ENCODE measurements at regions not wholly inside any gene's neighbourhood (a gene's known extent, or its start where the extent isn't known, plus 50 kb on each side); places are given as distances from the start of the nearest gene placed in this dataset.

DNA sequence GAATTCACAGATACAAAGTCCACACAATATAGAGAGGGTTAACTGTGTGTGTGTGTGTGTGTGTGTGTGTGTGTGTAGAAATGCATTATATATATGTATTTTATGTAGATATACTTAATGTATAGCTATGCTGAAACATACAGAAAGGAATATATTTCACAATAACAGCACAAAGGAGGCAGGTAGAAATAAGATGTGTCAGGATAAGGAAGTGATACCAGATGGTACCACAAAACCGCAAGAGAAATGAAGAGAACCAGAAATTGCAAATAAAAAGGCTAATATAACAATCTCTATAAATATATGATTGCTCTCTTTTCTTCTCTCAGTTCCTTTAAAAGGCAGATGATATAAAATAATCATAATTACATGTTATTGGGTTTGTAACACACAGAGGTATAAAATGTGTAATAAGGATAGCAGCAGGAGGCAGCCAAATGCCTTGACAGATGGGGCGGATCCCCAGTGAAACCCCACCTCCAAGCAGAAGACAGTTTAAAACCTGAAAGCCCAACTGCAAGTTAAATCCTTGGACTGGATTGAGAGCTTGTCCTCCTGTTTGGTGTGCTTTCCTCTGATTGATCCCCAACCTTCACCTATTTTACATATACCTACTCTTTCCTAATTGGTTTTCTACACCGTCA lies 365.4 kb upstream of the C16orf82 start:
- TF ChIP-seq, protein P1, sequence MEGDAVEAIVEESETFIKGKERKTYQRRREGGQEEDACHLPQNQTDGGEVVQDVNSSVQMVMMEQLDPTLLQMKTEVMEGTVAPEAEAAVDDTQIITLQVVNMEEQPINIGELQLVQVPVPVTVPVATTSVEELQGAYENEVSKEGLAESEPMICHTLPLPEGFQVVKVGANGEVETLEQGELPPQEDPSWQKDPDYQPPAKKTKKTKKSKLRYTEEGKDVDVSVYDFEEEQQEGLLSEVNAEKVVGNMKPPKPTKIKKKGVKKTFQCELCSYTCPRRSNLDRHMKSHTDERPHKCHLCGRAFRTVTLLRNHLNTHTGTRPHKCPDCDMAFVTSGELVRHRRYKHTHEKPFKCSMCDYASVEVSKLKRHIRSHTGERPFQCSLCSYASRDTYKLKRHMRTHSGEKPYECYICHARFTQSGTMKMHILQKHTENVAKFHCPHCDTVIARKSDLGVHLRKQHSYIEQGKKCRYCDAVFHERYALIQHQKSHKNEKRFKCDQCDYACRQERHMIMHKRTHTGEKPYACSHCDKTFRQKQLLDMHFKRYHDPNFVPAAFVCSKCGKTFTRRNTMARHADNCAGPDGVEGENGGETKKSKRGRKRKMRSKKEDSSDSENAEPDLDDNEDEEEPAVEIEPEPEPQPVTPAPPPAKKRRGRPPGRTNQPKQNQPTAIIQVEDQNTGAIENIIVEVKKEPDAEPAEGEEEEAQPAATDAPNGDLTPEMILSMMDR (IDR thresholded peaks at IDR 0.05): no peak
- no peak for TF ChIP-seq POLR2A (IDR thresholded peaks at IDR 0.05)
- no peak for TF ChIP-seq POLR2AphosphoS5 (IDR thresholded peaks at IDR 0.05; ENCODE audit: insufficient read depth in 1 of 2, low read depth in 1 of 2)

Measured in vagina (tissue), 2 donors.